ENCODE measurements at regions not wholly inside any gene's neighbourhood (a gene's known extent, or its start where the extent isn't known, plus 50 kb on each side); places are given as distances from the start of the nearest gene placed in this dataset.

DNA sequence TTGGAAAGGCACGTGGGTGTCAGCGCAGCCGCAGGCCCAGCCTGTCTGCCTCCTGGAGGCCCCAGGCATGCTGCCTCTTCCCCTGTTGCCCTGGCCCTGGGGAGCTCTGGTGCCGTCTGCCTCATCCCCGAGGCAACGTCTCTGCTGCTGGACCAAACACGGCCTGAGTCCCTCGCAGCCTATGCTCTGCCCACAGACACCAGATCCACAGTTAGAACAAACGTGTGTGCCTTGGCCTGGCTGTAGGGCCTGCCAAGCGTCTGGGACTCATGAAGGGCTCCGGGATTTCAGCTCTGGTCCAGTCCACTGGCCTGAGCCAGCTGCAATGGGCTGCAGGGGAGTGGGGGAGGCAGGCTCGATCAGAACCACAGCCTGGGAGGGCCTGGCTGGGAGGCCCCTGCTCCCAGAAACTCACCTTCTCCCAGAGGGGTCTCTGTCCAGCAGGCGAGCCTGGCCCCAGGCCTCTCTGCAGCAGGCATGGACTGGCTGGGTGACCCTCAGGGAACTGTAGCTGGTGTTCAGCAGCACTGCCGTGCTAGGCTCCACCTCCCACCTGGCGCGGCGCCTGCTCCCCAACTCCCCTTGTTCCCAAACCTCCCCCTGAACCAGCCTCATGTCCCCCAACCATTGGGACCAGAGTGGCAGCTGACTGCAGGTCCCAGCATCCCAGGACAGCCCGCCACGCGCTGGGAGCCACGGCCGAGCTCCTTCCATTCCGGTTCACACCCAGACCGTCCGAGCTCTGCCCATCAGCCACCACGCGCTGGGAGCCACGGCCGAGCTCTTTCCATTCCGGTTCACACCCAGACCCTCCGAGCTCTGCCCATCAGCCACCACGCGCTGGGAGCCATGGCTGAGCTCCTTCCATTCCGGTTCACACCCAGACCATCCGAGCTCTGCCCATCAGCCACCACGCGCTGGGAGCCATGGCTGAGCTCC lies 197.0 kb downstream of the DLL1 start (continued):
- no peak for TF ChIP-seq YY1 (IDR thresholded peaks at IDR 0.05; ENCODE audit: low read depth, low read length)
- TF ChIP-seq TBP (IDR thresholded peaks at IDR 0.05; ENCODE audit: low read depth, low read length), result no peak
- TF ChIP-seq BRCA1 (IDR thresholded peaks at IDR 0.05; ENCODE audit: low read depth, low read length), result no peak
- TF ChIP-seq HDAC2 (IDR thresholded peaks at IDR 0.05; ENCODE audit: borderline replicate concordance in 1 of 2, low read depth in 2 of 2, low read length in 2 of 2), result no peak
- TF ChIP-seq EGR1 (IDR thresholded peaks at IDR 0.05; ENCODE audit: borderline replicate concordance, low read depth, low read length), result no peak
- TF ChIP-seq ZNF274 (IDR thresholded peaks at IDR 0.05; ENCODE audit: borderline replicate concordance, extremely low read depth, low read length), result no peak
- no peak for TF ChIP-seq NRF1 (IDR thresholded peaks at IDR 0.05; ENCODE audit: low read depth, low read length)

Measured in H1 (cell line).